Esophagus (tissue), 2 donors: ENCODE measurements at regions not wholly inside any gene's neighbourhood (a gene's known extent, or its start where the extent isn't known, plus 50 kb on each side); places are given as distances from the start of the nearest gene placed in this dataset.

Experiments used
- H3K27ac ChIP-seq, 2 donors: one replicate each; pipeline ENCODE4 v1.5.1; 2013; ENCODE audit warnings: low read depth in 2 of 2, mild to moderate bottlenecking in 2 of 2, inconsistent platforms in 1 of 2, low read length in 1 of 2, moderate library complexity in 1 of 2
- H3K27me3 ChIP-seq, 2 donors: one replicate each; pipeline ENCODE4 v1.6.1; 2013; ENCODE audit warnings: low read length in 2 of 2, control low read depth in 1 of 2, mild to moderate bottlenecking in 1 of 2; ENCODE audit not compliant: insufficient read depth in 2 of 2, control insufficient read depth in 1 of 2
- H3K36me3 ChIP-seq, 2 donors: one replicate each; pipeline ENCODE4 v1.6.1; 2013; ENCODE audit warnings: low read length in 1 of 2; ENCODE audit not compliant: control insufficient read depth in 2 of 2, insufficient read depth in 2 of 2
- H3K4me1 ChIP-seq, 2 donors: one replicate each; pipeline ENCODE4 v1.6.1; 2013; ENCODE audit warnings: low read length in 1 of 2; ENCODE audit not compliant: control insufficient read depth in 2 of 2, insufficient read depth in 2 of 2
- H3K4me3 ChIP-seq, 2 donors: one replicate each; pipeline ENCODE4 v1.5.1; 2013; ENCODE audit warnings: low read length in 2 of 2, mild to moderate bottlenecking in 2 of 2, low read depth in 1 of 2, moderate library complexity in 1 of 2
- H3K9me3 ChIP-seq, 2 donors: one replicate each; pipeline ENCODE4 v1.6.1; 2013; ENCODE audit warnings: mild to moderate bottlenecking in 2 of 2, low read depth in 1 of 2, low read length in 1 of 2, moderate library complexity in 1 of 2; ENCODE audit not compliant: control insufficient read depth in 2 of 2, insufficient read depth in 1 of 2
- WGBS, 2 donors: extraction: QIAGEN DNeasy Blood & Tissue Kit; methylation state at CpG; one replicate each; pipeline ENCODE4 v1.1.7; 2013; 5-methylcytosine and 5-hydroxymethylcytosine counted together
- donor health status: healthy with polysubstance abuse.
- donor health status: Bipolar disorder and iron deficiency.

DNA sequence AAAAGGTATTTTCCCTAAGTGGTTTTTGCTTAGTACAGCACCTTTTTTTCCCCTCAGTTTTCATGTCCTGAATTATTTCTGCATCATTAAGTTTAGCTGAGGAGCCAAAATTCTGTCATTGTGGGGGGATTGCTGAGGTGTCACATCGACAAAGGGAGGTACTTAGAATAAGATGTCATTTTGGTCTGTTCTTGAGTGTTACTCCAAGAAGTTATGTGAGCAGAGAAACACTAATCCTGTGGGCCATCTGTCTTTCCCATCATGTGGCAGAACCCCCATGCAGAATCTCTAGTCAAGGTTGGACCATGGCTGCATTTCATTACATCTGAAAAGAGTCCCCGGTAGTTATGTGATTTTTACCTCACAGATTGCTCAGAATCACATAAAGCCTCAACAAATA lies 167.8 kb upstream of the CENPW start:
- 87 to 94% methylated on average over 2 of the region's 2 CpGs for WGBS, 2 donors

DNA sequence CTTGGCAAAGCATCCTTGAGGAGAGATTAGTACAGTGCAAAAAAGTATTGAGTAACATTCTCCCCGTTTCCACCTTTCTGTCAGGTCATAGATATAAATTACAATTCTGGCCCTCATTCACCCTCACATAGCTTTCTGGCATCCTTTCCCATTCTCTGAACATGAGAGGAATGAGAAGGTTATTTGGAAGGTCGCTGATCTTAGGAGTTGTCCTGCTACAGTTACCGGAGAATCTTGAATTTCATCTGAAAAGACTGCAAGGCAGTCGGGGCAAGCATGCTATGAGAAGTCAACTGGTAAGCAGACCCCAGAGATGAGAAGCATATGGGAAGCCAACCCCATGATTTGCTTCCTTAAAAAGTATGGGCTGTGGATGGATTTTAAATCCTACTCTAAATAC lies 166.7 kb upstream of the CENPW start:
- Histone ChIP-seq H3K27me3 (no peaks in the 10 kb centered on the region), H3K36me3 (no peaks in the 10 kb centered on the region), H3K4me1 (no peaks in the 10 kb centered on the region), H3K27ac (no peak overlapping the region), H3K9me3 (no peaks in the 10 kb centered on the region), H3K4me3 (no peak overlapping the region)
- 81 to 83% methylated on average over 4 of the region's 4 CpGs for WGBS, 2 donors

More for the DNA sequence above, 167.8 kb upstream of the CENPW start:
- Histone ChIP-seq H3K27me3 (no peaks in the 10 kb centered on the region), H3K27ac (no peak overlapping the region), H3K36me3 (no peaks in the 10 kb centered on the region), H3K9me3 (no peaks in the 10 kb centered on the region), H3K4me3 (no peak overlapping the region), H3K4me1 (no peaks in the 10 kb centered on the region)

DNA sequence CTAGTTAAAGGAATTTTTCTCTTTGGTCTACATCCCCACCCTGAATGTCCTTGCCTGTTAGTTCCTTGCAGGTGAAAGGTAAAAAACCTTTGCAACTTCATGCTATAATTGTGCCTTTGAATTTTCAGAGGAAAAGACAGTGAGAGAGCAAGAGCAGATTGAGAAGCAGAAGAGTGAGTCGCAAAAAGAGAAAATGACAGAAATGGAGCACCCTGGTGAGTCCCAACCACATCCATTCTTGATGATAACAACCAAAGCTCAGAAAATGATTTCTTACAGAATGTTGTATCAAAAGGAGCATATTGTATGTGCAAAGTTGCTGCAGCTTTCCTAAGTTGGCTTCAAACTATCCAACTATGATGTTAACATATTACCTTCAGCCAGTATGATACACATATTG lies 165.2 kb upstream of the CENPW start:
- H3K4me1 ChIP-seq = no peaks in the 10 kb centered on the region
- 96 to 98% methylated on average over 1 of the region's 1 CpG for WGBS, 2 donors
- no peaks in the 10 kb centered on the region for H3K36me3 ChIP-seq
- no peak overlapping the region for H3K4me3 ChIP-seq
- H3K9me3 ChIP-seq = no peaks in the 10 kb centered on the region
- no peaks in the 10 kb centered on the region for H3K27me3 ChIP-seq
- H3K27ac ChIP-seq = no peak overlapping the region

DNA sequence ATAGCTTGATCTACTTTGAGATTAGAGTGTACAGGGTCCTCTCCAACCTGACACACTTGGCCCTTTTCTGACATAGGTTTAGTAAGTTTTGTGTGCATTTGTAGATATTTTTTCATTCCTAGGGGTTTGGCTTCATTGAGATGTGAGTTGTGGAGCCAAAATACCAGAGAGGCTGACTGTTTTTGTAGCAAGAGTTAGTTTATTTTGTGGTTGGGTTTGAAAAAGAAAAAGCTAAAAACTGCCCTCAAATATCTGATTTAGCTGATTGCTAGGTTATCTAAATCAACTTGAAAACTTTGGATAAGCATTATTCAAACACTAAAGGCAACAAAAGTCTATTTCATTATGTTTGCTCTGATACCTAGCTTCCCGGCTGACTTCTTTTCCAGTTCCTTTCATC lies 164.7 kb upstream of the CENPW start:
- 88 to 93% methylated on average over 1 of the region's 1 CpG for WGBS, 2 donors
- H3K27ac ChIP-seq = no peak overlapping the region
- no peak overlapping the region for H3K4me3 ChIP-seq
- H3K36me3 ChIP-seq = no peaks in the 10 kb centered on the region
- H3K4me1 ChIP-seq = no peaks in the 10 kb centered on the region
- H3K9me3 ChIP-seq = no peaks in the 10 kb centered on the region
- H3K27me3 ChIP-seq = no peaks in the 10 kb centered on the region

DNA sequence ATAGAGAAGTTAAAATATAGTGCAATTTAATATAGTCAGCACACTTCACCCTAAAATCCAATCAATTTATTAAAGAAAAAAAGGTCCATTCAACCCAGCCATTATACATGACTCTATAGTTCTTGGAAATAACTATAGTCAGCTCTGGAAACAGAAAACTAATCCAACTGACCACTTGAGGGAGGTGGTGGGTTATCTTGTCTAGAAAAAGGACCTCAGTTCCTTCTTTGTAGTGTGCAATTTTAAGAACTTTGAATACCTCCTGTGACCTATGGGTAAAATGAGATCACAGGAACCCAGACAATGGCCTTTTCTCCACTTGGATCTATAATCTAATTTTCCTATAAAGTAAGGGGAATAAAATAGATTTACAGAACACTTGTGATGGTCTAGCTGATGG lies 163.6 kb upstream of the CENPW start:
- Histone ChIP-seq H3K9me3 (no peaks in the 10 kb centered on the region), H3K27me3 (no peaks in the 10 kb centered on the region), H3K4me1 (no peaks in the 10 kb centered on the region), H3K36me3 (no peaks in the 10 kb centered on the region), H3K4me3 (no peak overlapping the region), H3K27ac (no peak overlapping the region)

DNA sequence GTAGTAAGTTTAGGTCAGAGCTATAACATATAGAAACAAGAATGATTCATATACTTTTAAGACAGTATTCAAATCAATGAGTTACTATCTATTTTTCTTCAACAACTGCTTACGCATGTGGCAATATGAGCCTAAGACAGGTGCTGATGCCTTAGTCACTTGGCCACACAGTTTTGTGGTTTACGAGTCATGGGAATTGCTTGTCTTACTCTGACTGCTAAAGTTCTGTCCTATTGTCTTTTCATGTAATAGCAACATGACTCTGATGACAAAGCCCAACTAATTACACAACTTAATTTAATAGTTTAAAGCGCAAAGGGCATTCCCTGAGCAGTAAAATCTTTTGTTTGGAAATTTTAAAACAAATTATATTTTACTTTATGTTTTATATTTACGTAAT lies 159.3 kb upstream of the CENPW start:
- H3K27ac ChIP-seq = no peak overlapping the region
- no peaks in the 10 kb centered on the region for H3K36me3 ChIP-seq
- H3K4me3 ChIP-seq = no peak overlapping the region
- 58 to 77% methylated on average over 4 of the region's 4 CpGs for WGBS, 2 donors
- H3K27me3 ChIP-seq = no peaks in the 10 kb centered on the region
- no peaks in the 10 kb centered on the region for H3K9me3 ChIP-seq
- H3K4me1 ChIP-seq = peaks cover 0 to 2% of the 10 kb centered on the region in 2 donors

DNA sequence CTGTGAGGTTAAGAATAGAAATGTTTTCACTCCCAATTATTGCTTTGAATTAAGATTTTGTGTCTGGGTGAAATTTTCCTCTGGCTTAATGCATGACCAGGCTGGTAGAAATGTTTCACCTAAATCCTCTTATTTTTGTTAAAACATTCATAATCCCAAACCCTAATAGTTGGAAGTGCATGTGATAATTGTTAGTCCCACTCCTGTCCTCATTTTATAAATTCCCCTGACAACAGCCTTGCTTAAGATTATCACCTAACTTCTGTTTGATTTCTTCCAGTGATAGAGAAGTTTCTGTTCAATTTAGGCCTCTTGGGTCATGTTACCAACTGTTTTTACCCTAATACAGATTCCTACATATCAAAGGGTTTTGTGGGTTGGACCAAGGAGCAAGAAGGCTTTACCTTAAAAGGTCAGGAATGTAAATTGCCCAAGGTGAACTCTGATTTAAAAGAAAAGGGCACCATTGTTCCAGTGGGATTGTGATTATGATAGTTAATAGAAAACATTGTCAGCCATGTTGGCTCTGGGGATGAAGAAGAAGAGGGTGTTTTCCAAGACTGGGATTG lies 158.7 kb upstream of the CENPW start:
- no peak overlapping the region for H3K4me3 ChIP-seq
- H3K27me3 ChIP-seq = no peaks in the 10 kb centered on the region
- no peaks in the 10 kb centered on the region for H3K36me3 ChIP-seq
- H3K27ac ChIP-seq = no peak overlapping the region
- H3K4me1 ChIP-seq = peaks cover 0 to 2% of the 10 kb centered on the region in 2 donors
- H3K9me3 ChIP-seq = no peaks in the 10 kb centered on the region

DNA sequence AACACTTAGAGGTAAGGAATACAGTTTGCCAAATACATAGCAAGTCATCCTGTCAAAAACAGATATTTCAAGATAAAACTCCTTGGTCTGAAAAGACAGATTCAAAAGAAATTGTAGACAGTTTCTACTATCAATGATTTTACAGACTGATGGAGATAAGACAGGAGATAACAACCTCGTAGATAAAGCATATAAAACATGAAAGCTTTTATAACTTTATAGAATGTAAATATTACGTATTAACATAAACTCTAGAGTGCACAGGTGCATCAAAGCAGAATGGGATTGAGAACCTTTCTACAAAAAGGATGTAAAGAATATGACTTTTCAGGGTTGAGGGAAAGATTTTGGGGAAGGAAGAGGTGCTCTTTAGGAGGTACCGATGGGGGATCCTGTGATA lies 158.0 kb upstream of the CENPW start:
- WGBS, 2 donors = 86 to 94% methylated on average over 3 of the region's 3 CpGs
- H3K9me3 ChIP-seq = no peaks in the 10 kb centered on the region
- H3K27ac ChIP-seq = no peak overlapping the region
- no peaks in the 10 kb centered on the region for H3K27me3 ChIP-seq
- no peaks in the 10 kb centered on the region for H3K36me3 ChIP-seq
- H3K4me1 ChIP-seq = peaks cover 0 to 2% of the 10 kb centered on the region in 2 donors
- H3K4me3 ChIP-seq = no peak overlapping the region

DNA sequence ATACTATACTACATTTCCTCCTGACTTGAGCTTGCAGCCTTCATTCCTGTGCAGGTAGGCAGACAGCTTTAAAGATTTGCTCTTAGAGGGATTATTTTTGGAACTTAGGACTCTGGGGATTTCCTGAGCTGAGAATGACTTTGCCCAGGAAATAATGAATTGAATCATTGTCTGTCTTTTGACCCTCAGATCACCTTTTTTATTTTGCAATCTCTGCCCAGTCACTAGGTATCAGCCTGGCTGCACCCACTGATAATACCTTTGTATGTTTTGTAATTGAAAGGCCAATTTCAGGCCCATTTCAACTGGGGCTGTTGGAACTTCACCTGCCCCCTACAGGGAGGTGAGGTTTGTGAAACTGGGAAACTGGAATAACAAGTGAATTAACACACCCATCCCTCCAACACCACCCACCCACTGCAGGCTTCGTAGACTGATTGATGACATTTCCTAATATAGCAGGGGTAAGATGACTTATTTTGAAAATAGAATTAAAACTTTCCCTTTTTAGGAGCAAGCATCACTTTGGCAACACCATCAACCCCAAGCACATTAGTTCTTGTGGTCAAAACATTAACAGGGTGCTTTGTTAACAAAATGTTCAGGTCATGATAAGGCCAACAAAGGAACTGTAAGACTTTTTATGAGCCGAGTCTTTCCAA lies 157.1 kb upstream of the CENPW start:
- Histone ChIP-seq H3K9me3 (no peaks in the 10 kb centered on the region), H3K4me3 (no peak overlapping the region), H3K4me1 (peaks cover 0 to 2% of the 10 kb centered on the region in 2 donors), H3K27me3 (no peaks in the 10 kb centered on the region), H3K36me3 (no peaks in the 10 kb centered on the region), H3K27ac (peak overlapping the region in 1 of 2 donors; percentile 24)
- 51 to 56% methylated on average over 2 of the region's 2 CpGs for WGBS, 2 donors

DNA sequence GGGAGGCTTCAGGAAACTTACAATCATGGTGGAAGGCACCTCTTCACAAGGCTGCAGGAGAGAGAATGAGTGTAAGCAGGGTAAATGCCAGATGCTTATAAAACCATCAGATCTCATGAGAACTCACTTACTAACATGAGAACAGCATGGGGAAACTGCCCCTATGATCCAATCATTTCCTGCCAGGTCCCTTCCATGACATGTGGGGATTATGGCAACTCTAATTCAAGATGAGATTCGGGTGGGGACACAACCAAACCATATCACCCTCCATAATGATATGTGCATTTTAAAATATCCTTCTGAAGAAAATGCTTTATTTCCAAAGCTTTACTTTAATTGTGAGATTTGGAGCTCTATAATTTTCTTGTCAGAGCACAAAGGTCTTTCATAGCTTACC lies 154.1 kb upstream of the CENPW start:
- WGBS, 2 donors = 82 to 95% methylated on average over 1 of the region's 1 CpG
- Histone ChIP-seq H3K4me3 (no peak overlapping the region), H3K9me3 (no peaks in the 10 kb centered on the region), H3K4me1 (peaks cover 0 to 2% of the 10 kb centered on the region in 2 donors), H3K27ac (no peak overlapping the region), H3K36me3 (no peaks in the 10 kb centered on the region), H3K27me3 (no peaks in the 10 kb centered on the region)
